Adrenal gland (tissue), 9 donors: ENCODE measurements at regions not wholly inside any gene's neighbourhood (a gene's known extent, or its start where the extent isn't known, plus 50 kb on each side); places are given as distances from the start of the nearest gene placed in this dataset.

Experiments
- DNase-seq, 7 donors: peaks; one replicate each; pipeline ENCODE4 v3.0.0-alpha.2; 2019 to 2020
- H3K27ac ChIP-seq, 5 donors: fragments of 200-600 bp; sonication (generic) in 4 of 5; 1 replicate in 3 of 5; 2 replicates in 2 of 5; pipeline versions ENCODE4 v1.5.1 to v1.8.0; 2016 to 2020; ENCODE audit warnings: mild to moderate bottlenecking in 1 of 5
- H3K27me3 ChIP-seq: fragments of 200-600 bp; 2 replicates; pipeline ENCODE4 v1.8.0; 2021
- H3K36me3 ChIP-seq, 2 donors: fragments of 200-600 bp; replicated peaks in 1 of 2; 1 replicate in 1 of 2; 2 replicates in 1 of 2; pipeline versions ENCODE4 v1.5.1 to v1.8.0; 2018 to 2022
- H3K4me1 ChIP-seq, 2 donors: fragments of 200-600 bp; replicated peaks in 1 of 2; 1 replicate in 1 of 2; 2 replicates in 1 of 2; pipeline versions ENCODE4 v1.5.1 to v1.8.0; 2018 to 2021
- H3K4me3 ChIP-seq, 4 donors: fragments of 200-600 bp; sonication (generic) in 3 of 4; one replicate each; pipeline ENCODE4 v1.5.1; 2016 to 2018
- H3K9me3 ChIP-seq, 3 donors: fragments of 200-600 bp; sonication (generic) in 1 of 3; replicated peaks in 1 of 3; 1 replicate in 2 of 3; 2 replicates in 1 of 3; pipeline versions ENCODE4 v1.5.1 to v1.8.0; 2016 to 2021
- POLR2A ChIP-seq, 2 donors: fragments of 450-650 bp; IDR thresholded peaks; one replicate each; pipeline ENCODE4 v1.6.1; 2017; ENCODE audit warnings: antibody characterized with exemption in 2 of 2, mild to moderate bottlenecking in 2 of 2, moderate library complexity in 1 of 2
- WGBS, 4 donors: extraction: QIAGEN DNeasy Blood & Tissue Kit in 2 of 4; methylation state at CpG; one replicate each; pipeline versions ENCODE4 v1.1.5 to v1.1.7; 2013 to 2017; 5-methylcytosine and 5-hydroxymethylcytosine counted together
- intact Hi-C, 2 donors: fragments of 100-400 bp; cut with DNase I; formaldehyde crosslinking; loops; one replicate each; pipeline versions ENCODE4 v1.14.1 to v1.15.0; 2022 to 2023
- TF ChIP-seq, protein P1 (sequence below), 6 experiments: fragments of 450-650 bp in 4 of 6; fragments of 200-600 bp in 2 of 6; sonication (generic) in 1 of 6; IDR thresholded peaks; 1 replicate in 5 of 6; 2 replicates in 1 of 6; pipeline versions ENCODE4 v1.5.1 to v1.8.0; 2016 to 2021; ENCODE audit warnings: antibody characterized with exemption in 6 of 6, mild to moderate bottlenecking in 2 of 6, moderate library complexity in 1 of 6
- donor health status: healthy with polysubstance abuse.
- donor health status: Bipolar disorder and iron deficiency.
- donor health status: DM: yes; HTN: yes; CAD: no.
- donor health status: DM: no; HTN: no; CAD: no.
- donor health status: DM: no; HTN: no; CAD: no.

GRCh38 chr5:3361811-3362605, 233.6 kb upstream of the IRX1 start:
- Histone ChIP-seq H3K9me3 (no peaks in the 10 kb centered on the region), H3K4me3 (no peak overlapping the region), H3K27me3 (no peaks in the 10 kb centered on the region), H3K4me1 (no peaks in the 10 kb centered on the region), H3K36me3 (no peaks in the 10 kb centered on the region), H3K27ac (no peak overlapping the region)
- TF ChIP-seq, protein P1, sequence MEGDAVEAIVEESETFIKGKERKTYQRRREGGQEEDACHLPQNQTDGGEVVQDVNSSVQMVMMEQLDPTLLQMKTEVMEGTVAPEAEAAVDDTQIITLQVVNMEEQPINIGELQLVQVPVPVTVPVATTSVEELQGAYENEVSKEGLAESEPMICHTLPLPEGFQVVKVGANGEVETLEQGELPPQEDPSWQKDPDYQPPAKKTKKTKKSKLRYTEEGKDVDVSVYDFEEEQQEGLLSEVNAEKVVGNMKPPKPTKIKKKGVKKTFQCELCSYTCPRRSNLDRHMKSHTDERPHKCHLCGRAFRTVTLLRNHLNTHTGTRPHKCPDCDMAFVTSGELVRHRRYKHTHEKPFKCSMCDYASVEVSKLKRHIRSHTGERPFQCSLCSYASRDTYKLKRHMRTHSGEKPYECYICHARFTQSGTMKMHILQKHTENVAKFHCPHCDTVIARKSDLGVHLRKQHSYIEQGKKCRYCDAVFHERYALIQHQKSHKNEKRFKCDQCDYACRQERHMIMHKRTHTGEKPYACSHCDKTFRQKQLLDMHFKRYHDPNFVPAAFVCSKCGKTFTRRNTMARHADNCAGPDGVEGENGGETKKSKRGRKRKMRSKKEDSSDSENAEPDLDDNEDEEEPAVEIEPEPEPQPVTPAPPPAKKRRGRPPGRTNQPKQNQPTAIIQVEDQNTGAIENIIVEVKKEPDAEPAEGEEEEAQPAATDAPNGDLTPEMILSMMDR (IDR thresholded peaks at IDR 0.05) = no peak
- TF ChIP-seq POLR2A (IDR thresholded peaks at IDR 0.05) = no peak
- intact Hi-C loops = no loop called here
- 79 to 88% (median 85%) methylated on average over 9 of the region's 9 CpGs for WGBS, 4 donors
- DNase-seq = no peak

- intact Hi-C loops = no loop called here
- DNase-seq = no peak
- 57 to 67% (median 61%) methylated on average over 4 of the region's 4 CpGs for WGBS, 4 donors
- TF ChIP-seq, protein P1 (IDR thresholded peaks at IDR 0.05) = no peak
- no peak for TF ChIP-seq POLR2A (IDR thresholded peaks at IDR 0.05)
- Histone ChIP-seq H3K4me3 (no peak overlapping the region), H3K27me3 (no peaks in the 10 kb centered on the region), H3K27ac (no peak overlapping the region), H3K9me3 (no peaks in the 10 kb centered on the region), H3K36me3 (no peaks in the 10 kb centered on the region), H3K4me1 (no peaks in the 10 kb centered on the region)
These were observed 236.0 kb upstream of the IRX1 start for GRCh38 chr5:3359642-3360041.

DNA sequence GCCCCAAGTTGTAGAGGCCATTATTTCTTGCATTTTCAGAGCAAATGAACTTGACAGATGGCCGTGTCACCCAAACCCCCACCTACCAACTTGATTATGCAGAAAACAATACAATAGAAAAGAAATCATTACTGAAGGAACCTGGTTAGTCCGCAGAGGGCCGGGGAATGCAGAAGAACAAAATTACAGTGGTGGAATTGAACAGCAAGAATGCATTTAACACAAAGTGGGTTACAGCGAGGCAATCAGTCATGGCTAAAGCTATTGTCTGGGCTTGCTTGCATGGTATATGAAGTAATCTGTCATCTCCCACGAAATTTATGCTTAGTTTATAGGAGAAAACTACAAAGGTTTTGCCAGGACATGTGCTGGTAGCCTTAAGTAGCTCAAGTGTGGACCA, 238.3 kb upstream of the IRX1 start:
- peak in 1 of 7 donors; percentile 2 for DNase-seq
- no peak overlapping the region for H3K4me3 ChIP-seq
- intact Hi-C loops = no loop called here

DNA sequence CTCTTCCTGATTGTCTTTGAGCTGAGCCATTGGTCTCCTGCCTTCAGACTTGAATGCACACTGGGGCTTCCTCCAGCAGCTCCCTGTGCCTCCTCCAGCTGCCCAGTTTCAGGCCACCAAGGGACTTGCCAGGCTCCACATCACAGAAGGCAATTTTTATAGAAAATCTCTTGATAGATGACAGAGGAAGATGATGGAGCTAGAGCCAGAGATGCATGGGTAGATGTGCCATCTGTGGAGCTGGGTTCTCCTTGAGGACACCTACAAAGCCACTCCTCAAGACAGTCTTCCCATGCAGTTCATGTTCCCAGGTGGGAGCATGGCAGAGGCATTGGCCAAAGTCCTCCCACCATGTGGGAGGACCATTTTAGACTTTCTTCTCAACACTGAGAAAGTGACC, 239.6 kb upstream of the IRX1 start:
- H3K4me1 ChIP-seq = no peaks in the 10 kb centered on the region
- TF ChIP-seq, protein P1 (IDR thresholded peaks at IDR 0.05) = no peak
- TF ChIP-seq POLR2A (IDR thresholded peaks at IDR 0.05) = no peak
- intact Hi-C loops = no loop called here
- H3K4me3 ChIP-seq = no peak overlapping the region
- peak in 2 of 7 donors; percentile 2 to 10 for DNase-seq
- no peaks in the 10 kb centered on the region for H3K9me3 ChIP-seq
- no peaks in the 10 kb centered on the region for H3K36me3 ChIP-seq
- H3K27me3 ChIP-seq = no peaks in the 10 kb centered on the region
- H3K27ac ChIP-seq = no peak overlapping the region

More for the DNA sequence above, 238.3 kb upstream of the IRX1 start:
- WGBS, 4 donors = 55 to 67% (median 61%) methylated on average over 5 of the region's 5 CpGs
- no peaks in the 10 kb centered on the region for H3K36me3 ChIP-seq
- no peak for TF ChIP-seq POLR2A (IDR thresholded peaks at IDR 0.05)
- TF ChIP-seq, protein P1 (IDR thresholded peaks at IDR 0.05) = no peak
- H3K27ac ChIP-seq = no peak overlapping the region
- H3K9me3 ChIP-seq = no peaks in the 10 kb centered on the region
- H3K27me3 ChIP-seq = no peaks in the 10 kb centered on the region
- H3K4me1 ChIP-seq = no peaks in the 10 kb centered on the region
